HCT116 (cell line): ENCODE measurements at regions not wholly inside any gene's neighbourhood (a gene's known extent, or its start where the extent isn't known, plus 50 kb on each side); places are given as distances from the start of the nearest gene placed in this dataset.

ENCODE experiments used
- ATAC-seq: fragments of 200-7000 bp; cut with Tn5 transposase; 2 replicates; pipeline ENCODE4 v1.9.1; 2020; ENCODE audit warnings: mild to moderate bottlenecking, moderate library complexity
- BruUV-seq: library from RNA; stranded (reverse); fragments of 400-500 nt; replicated peaks from 2 replicates; lab custom pipeline; 2021; lab: Mats Ljungman, UMichigan
- CTCF ChIA-PET: fragments of 300-600 bp; sonication (Branson Sonifier 250); formaldehyde crosslinking; loops from one replicate; lab custom pipeline; 2021; ENCODE audit warnings: antibody characterized with exemption; lab: Charles Lee
- POLR2A ChIA-PET: fragments of 300-600, 350-600 bp; sonication (Branson Sonifier 250); formaldehyde crosslinking; loops from one replicate; lab custom pipeline; 2021; ENCODE audit warnings: antibody characterized with exemption; lab: Charles Lee
- RAD21 ChIA-PET, 2 experiments: fragments of 300-600 bp; sonication (Branson Sonifier 250); formaldehyde crosslinking; loops; one replicate each; lab custom pipeline; 2023; ENCODE audit warnings: low total read pairs in 2 of 2; ENCODE audit not compliant: uncharacterized antibody in 2 of 2, unreplicated experiment in 2 of 2, low non-redundant PET in 1 of 2; lab: Charles Lee
- DNase-seq: peaks from one replicate; pipeline ENCODE4 v3.0.0-alpha.2; 2010; ENCODE audit warnings: low read depth, low spot score
- H2AFZ ChIP-seq: fragments of 200-600 bp; shearing (Covaris generic), sonication (generic); 2 replicates; pipeline ENCODE4 v1.6.1; 2017; ENCODE audit warnings: low read depth, mixed run types, mixed read lengths, antibody characterized with exemption, low read length; ENCODE audit not compliant: poor library complexity, severe bottlenecking
- H3K27ac ChIP-seq: 2 replicates; pipeline ENCODE4 v1.5.1; 2012; ENCODE audit warnings: low read depth, low read length
- H3K27me3 ChIP-seq: fragments of 200-600 bp; sonication (generic); 2 replicates; pipeline ENCODE4 v1.6.1; 2016; ENCODE audit warnings: mixed run types, low read length, mixed read lengths; ENCODE audit not compliant: insufficient read depth
- H3K36me3 ChIP-seq, 2 experiments: fragments of 200-500 bp in 1 of 2; fragments of 200-600 bp in 1 of 2; sonication (Bioruptor generic) in 1 of 2; sonication (generic) in 1 of 2; 2 replicates each; pipeline versions ENCODE4 v1.5.1 to v1.6.1; 2014 to 2016; ENCODE audit warnings: low read length in 2 of 2, inconsistent platforms in 1 of 2, mixed read lengths in 1 of 2, mixed run types in 1 of 2; ENCODE audit not compliant: insufficient read depth in 2 of 2, control insufficient read depth in 1 of 2
- H3K4me1 ChIP-seq, 2 experiments: fragments of 200-600 bp in 1 of 2; sonication (generic) in 1 of 2; 2 replicates each; pipeline versions ENCODE4 v1.5.1 to v1.6.1; 2012 to 2017; ENCODE audit warnings: low read length in 2 of 2, inconsistent platforms in 1 of 2, mild to moderate bottlenecking in 1 of 2, mixed read lengths in 1 of 2, mixed run types in 1 of 2, moderate library complexity in 1 of 2; ENCODE audit not compliant: insufficient read depth in 2 of 2, control insufficient read depth in 1 of 2
- H3K4me2 ChIP-seq: fragments of 200-600 bp; sonication (generic); 2 replicates; pipeline ENCODE4 v1.6.1; 2017; ENCODE audit warnings: mixed run types, low read length, mixed read lengths
- H3K4me3 ChIP-seq, 2 experiments: fragments of 200-600 bp in 1 of 2; sonication (generic) in 1 of 2; replicated peaks in 1 of 2; 2 replicates each; pipeline ENCODE4 v1.5.1; 2011 to 2016; ENCODE audit warnings: low read length in 2 of 2, control low read depth in 1 of 2, low read depth in 1 of 2, mild to moderate bottlenecking in 1 of 2, mixed read lengths in 1 of 2, mixed run types in 1 of 2
- H3K79me2 ChIP-seq: fragments of 200-600 bp; sonication (generic); 2 replicates; pipeline ENCODE4 v1.6.1; 2017; ENCODE audit warnings: mild to moderate bottlenecking, mixed run types, low read length, moderate library complexity, mixed read lengths; ENCODE audit not compliant: insufficient read depth
- H3K9ac ChIP-seq: fragments of 200-600 bp; sonication (generic); 2 replicates; pipeline ENCODE4 v1.6.1; 2016; ENCODE audit warnings: low read length, mixed read lengths
- H3K9me2 ChIP-seq: fragments of 200-600 bp; sonication (generic), shearing (Covaris generic); 2 replicates; pipeline ENCODE4 v1.6.1; 2017; ENCODE audit warnings: mixed run types, mild to moderate bottlenecking, moderate library complexity; ENCODE audit not compliant: insufficient read depth
- H3K9me3 ChIP-seq, 2 experiments: fragments of 200-500 bp in 1 of 2; fragments of 200-600 bp in 1 of 2; sonication (Bioruptor generic) in 1 of 2; sonication (generic) in 1 of 2; 2 replicates each; pipeline ENCODE4 v1.6.1; 2014 to 2017; ENCODE audit warnings: low read length in 2 of 2, mixed read lengths in 2 of 2, inconsistent platforms in 1 of 2, low read depth in 1 of 2, mild to moderate bottlenecking in 1 of 2, mixed run types in 1 of 2, moderate library complexity in 1 of 2; ENCODE audit not compliant: control insufficient read depth in 1 of 2, insufficient read depth in 1 of 2
- H4K20me1 ChIP-seq: fragments of 200-600 bp; sonication (generic), shearing (Covaris generic); 2 replicates; pipeline ENCODE4 v1.6.1; 2017; ENCODE audit warnings: mixed run types, mild to moderate bottlenecking, moderate library complexity; ENCODE audit not compliant: insufficient read depth
- CBX3 ChIP-seq: IDR thresholded peaks from 2 replicates; pipeline ENCODE4 v1.6.1; 2012; ENCODE audit warnings: low read depth
- CEBPB ChIP-seq: IDR thresholded peaks from 2 replicates; pipeline ENCODE4 v1.6.1; 2012; ENCODE audit warnings: low read depth
- EGR1 ChIP-seq: IDR thresholded peaks from 2 replicates; pipeline ENCODE4 v1.6.1; 2012; ENCODE audit warnings: low read depth
- ELF1 ChIP-seq: IDR thresholded peaks from 2 replicates; pipeline ENCODE4 v1.6.1; 2012; ENCODE audit warnings: low read depth, borderline replicate concordance
- EZH2 ChIP-seq: fragments of 200-600 bp; sonication (generic); IDR thresholded peaks from 2 replicates; pipeline ENCODE4 v1.6.1; 2017; ENCODE audit warnings: antibody characterized with exemption, mixed run types
- JUND ChIP-seq: IDR thresholded peaks from 2 replicates; pipeline ENCODE4 v1.6.1; 2012
- POLR2AphosphoS5 ChIP-seq: IDR thresholded peaks from 2 replicates; pipeline ENCODE4 v1.6.1; 2011; ENCODE audit warnings: mild to moderate bottlenecking, low read depth, low read length, moderate library complexity
- RAD21 ChIP-seq: IDR thresholded peaks from 2 replicates; pipeline ENCODE4 v1.6.1; 2012; ENCODE audit warnings: low read depth, mild to moderate bottlenecking
- SIN3A ChIP-seq: IDR thresholded peaks from 2 replicates; pipeline ENCODE4 v1.6.1; 2012; ENCODE audit warnings: low read depth
- SRF ChIP-seq: IDR thresholded peaks from 2 replicates; pipeline ENCODE4 v1.6.1; 2012; ENCODE audit warnings: low read depth
- TCF7L2 ChIP-seq: IDR thresholded peaks from 2 replicates; pipeline ENCODE4 v1.7.0; 2011; ENCODE audit warnings: borderline replicate concordance, inconsistent platforms; ENCODE audit not compliant: insufficient read depth, insufficient read length; ENCODE audit errors: extremely low read depth
- intact Hi-C: fragments of 100-400 bp; cut with micrococcal nuclease; formaldehyde crosslinking; loops from 2 replicates; pipeline ENCODE4 v1.10.0; 2022
- TF ChIP-seq, protein P1 (sequence below): IDR thresholded peaks from 2 replicates; pipeline ENCODE4 v1.6.1; 2012
- TF ChIP-seq, protein P2 (sequence below): IDR thresholded peaks from 2 replicates; pipeline ENCODE4 v1.6.1; 2012; ENCODE audit warnings: low read depth
- TF ChIP-seq, protein P3 (sequence below): IDR thresholded peaks from 2 replicates; pipeline ENCODE4 v1.6.1; 2012
- TF ChIP-seq, protein P4 (sequence below), 3 experiments: fragments of 200-600 bp in 1 of 3; sonication (generic) in 1 of 3; IDR thresholded peaks in 2 of 3; conservative IDR thresholded peaks in 1 of 3; 2 replicates each; pipeline ENCODE4 v1.5.1; 2012 to 2017; ENCODE audit warnings: low read depth in 2 of 3, low read length in 2 of 3, antibody characterized with exemption in 1 of 3, borderline replicate concordance in 1 of 3, control low read depth in 1 of 3, mild to moderate bottlenecking in 1 of 3, mixed read lengths in 1 of 3, mixed run types in 1 of 3, moderate library complexity in 1 of 3; ENCODE audit not compliant: insufficient read depth in 1 of 3
- TF ChIP-seq, protein P5 (sequence below): IDR thresholded peaks from 2 replicates; pipeline ENCODE4 v1.6.1; 2011; ENCODE audit warnings: mild to moderate bottlenecking, low read length, moderate library complexity; ENCODE audit not compliant: insufficient replicate concordance; ENCODE audit errors: extremely low read depth

DNA sequence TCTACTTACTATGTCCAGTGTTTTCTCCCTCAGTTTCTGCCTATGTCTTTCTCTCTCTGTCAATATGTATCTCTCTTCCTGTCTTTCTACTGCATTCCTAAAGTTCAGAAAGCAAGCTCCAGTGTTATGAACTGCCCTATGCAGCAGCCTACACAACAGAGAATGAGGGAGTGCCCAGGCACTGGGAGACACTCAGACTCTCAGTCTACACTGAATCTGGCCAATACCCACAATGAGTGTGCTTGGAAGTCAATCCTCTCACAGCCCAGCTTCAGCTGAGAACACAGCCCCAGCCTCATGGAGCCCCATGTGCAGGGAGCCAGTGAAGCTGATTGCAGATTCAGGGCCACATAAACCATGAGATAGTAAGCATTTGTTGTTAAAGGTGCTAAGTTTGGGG lies 128.7 kb downstream of the ALG10 start (continued):
- TF ChIP-seq, protein P1, sequence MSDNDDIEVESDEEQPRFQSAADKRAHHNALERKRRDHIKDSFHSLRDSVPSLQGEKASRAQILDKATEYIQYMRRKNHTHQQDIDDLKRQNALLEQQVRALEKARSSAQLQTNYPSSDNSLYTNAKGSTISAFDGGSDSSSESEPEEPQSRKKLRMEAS: no peak
- TF ChIP-seq SRF: no peak
- TF ChIP-seq EZH2: no peak
- TF ChIP-seq RAD21: no peak
- no peak for TF ChIP-seq TCF7L2
- TF ChIP-seq SIN3A: no peak
- no peak for TF ChIP-seq CEBPB
- no peak for TF ChIP-seq POLR2AphosphoS5
- TF ChIP-seq, protein P2, sequence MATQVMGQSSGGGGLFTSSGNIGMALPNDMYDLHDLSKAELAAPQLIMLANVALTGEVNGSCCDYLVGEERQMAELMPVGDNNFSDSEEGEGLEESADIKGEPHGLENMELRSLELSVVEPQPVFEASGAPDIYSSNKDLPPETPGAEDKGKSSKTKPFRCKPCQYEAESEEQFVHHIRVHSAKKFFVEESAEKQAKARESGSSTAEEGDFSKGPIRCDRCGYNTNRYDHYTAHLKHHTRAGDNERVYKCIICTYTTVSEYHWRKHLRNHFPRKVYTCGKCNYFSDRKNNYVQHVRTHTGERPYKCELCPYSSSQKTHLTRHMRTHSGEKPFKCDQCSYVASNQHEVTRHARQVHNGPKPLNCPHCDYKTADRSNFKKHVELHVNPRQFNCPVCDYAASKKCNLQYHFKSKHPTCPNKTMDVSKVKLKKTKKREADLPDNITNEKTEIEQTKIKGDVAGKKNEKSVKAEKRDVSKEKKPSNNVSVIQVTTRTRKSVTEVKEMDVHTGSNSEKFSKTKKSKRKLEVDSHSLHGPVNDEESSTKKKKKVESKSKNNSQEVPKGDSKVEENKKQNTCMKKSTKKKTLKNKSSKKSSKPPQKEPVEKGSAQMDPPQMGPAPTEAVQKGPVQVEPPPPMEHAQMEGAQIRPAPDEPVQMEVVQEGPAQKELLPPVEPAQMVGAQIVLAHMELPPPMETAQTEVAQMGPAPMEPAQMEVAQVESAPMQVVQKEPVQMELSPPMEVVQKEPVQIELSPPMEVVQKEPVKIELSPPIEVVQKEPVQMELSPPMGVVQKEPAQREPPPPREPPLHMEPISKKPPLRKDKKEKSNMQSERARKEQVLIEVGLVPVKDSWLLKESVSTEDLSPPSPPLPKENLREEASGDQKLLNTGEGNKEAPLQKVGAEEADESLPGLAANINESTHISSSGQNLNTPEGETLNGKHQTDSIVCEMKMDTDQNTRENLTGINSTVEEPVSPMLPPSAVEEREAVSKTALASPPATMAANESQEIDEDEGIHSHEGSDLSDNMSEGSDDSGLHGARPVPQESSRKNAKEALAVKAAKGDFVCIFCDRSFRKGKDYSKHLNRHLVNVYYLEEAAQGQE: no peak
- TF ChIP-seq, all 23 proteins: peak for 0

DNA sequence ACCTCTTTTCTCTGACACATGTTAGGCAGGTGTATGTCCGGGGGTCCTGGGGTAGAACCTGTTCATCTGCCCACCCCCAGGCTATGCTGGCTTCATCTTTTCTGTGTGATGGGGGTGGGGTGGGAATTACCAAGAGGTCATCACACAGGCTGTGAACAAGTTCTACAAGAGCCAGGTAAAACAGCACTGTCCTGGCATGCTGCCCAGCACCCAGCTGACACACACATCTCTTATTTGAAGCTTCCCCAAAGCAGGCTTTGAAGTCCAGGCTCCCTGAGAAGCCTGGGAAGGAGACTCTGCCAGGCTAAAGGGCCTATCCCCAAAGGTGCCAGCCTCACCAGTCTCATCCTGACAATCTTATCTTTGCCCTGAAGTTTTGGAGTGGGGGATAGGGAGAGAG lies 141.1 kb downstream of the ALG10 start:
- H3K36me3 ChIP-seq: no peaks in the 10 kb centered on the region

More for the DNA sequence above, 141.1 kb downstream of the ALG10 start:
- ChIA-PET POLR2A (no interaction called here), RAD21 (no interaction called here), CTCF (no interaction called here)
- no peak overlapping the region for H2AFZ ChIP-seq
- H3K9me3 ChIP-seq: no peaks in the 10 kb centered on the region
- no TSS peak for BruUV-seq
- H3K4me3 ChIP-seq: no peak overlapping the region
- no peaks in the 10 kb centered on the region for H3K79me2 ChIP-seq
- H3K9ac ChIP-seq: no peak overlapping the region
- H3K27me3 ChIP-seq: 0 out of 2 replicates have a peak, but pooled peaks cover 4% of the 10 kb centered on the region
- no peaks in the 10 kb centered on the region for H3K9me2 ChIP-seq
- DNase-seq (no peak), ATAC-seq (no peak)
- H3K27ac ChIP-seq: no peak overlapping the region
- intact Hi-C loops: no loop called here
- no peaks in the 10 kb centered on the region for H4K20me1 ChIP-seq
- TF ChIP-seq, protein P3, sequence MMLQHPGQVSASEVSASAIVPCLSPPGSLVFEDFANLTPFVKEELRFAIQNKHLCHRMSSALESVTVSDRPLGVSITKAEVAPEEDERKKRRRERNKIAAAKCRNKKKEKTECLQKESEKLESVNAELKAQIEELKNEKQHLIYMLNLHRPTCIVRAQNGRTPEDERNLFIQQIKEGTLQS: no peak
- no peak for TF ChIP-seq JUND
- TF ChIP-seq ELF1: no peak
- TF ChIP-seq, protein P4, sequence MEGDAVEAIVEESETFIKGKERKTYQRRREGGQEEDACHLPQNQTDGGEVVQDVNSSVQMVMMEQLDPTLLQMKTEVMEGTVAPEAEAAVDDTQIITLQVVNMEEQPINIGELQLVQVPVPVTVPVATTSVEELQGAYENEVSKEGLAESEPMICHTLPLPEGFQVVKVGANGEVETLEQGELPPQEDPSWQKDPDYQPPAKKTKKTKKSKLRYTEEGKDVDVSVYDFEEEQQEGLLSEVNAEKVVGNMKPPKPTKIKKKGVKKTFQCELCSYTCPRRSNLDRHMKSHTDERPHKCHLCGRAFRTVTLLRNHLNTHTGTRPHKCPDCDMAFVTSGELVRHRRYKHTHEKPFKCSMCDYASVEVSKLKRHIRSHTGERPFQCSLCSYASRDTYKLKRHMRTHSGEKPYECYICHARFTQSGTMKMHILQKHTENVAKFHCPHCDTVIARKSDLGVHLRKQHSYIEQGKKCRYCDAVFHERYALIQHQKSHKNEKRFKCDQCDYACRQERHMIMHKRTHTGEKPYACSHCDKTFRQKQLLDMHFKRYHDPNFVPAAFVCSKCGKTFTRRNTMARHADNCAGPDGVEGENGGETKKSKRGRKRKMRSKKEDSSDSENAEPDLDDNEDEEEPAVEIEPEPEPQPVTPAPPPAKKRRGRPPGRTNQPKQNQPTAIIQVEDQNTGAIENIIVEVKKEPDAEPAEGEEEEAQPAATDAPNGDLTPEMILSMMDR (IDR thresholded peaks at IDR 0.05 in 2 of 3, conservative IDR thresholded peaks at IDR 0.05 in 1 of 3; ENCODE audit: borderline replicate concordance in 1 of 3, insufficient read depth in 1 of 3, low read depth in 2 of 3, low read length in 2 of 3): no peak
- no peak for TF ChIP-seq SRF
- TF ChIP-seq CBX3: no peak
- no peak for TF ChIP-seq EGR1
- no peak for TF ChIP-seq POLR2AphosphoS5
- TF ChIP-seq, protein P5, sequence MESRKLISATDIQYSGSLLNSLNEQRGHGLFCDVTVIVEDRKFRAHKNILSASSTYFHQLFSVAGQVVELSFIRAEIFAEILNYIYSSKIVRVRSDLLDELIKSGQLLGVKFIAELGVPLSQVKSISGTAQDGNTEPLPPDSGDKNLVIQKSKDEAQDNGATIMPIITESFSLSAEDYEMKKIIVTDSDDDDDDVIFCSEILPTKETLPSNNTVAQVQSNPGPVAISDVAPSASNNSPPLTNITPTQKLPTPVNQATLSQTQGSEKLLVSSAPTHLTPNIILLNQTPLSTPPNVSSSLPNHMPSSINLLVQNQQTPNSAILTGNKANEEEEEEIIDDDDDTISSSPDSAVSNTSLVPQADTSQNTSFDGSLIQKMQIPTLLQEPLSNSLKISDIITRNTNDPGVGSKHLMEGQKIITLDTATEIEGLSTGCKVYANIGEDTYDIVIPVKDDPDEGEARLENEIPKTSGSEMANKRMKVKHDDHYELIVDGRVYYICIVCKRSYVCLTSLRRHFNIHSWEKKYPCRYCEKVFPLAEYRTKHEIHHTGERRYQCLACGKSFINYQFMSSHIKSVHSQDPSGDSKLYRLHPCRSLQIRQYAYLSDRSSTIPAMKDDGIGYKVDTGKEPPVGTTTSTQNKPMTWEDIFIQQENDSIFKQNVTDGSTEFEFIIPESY: no peak
- no peaks in the 10 kb centered on the region for H3K4me1 ChIP-seq
- no peak overlapping the region for H3K4me2 ChIP-seq
